Astrocyte (in vitro differentiated cells and primary cell): ENCODE measurements at regions not wholly inside any gene's neighbourhood (a gene's known extent, or its start where the extent isn't known, plus 50 kb on each side); places are given as distances from the start of the nearest gene placed in this dataset.
"Not testable (repeated sequence)": the region's sequence is repeated elsewhere in the genome, so short reads cannot be mapped to it uniquely, and the experiment has no call there.

ENCODE experiments used
- DNase-seq: peaks from one replicate; pipeline ENCODE4 v3.0.0-alpha.2; 2010; ENCODE audit warnings: low read depth
- FAIRE-seq: peaks from 2 replicates; lab custom pipeline; 2011; peaks lifted over from hg19 to GRCh38; lab: Jason Lieb, UNC
- H2AFZ ChIP-seq: 2 replicates; pipeline ENCODE4 v1.6.0; 2012; ENCODE audit warnings: low read depth, low read length, inconsistent platforms
- H3K27ac ChIP-seq: 2 replicates; pipeline ENCODE4 v1.5.1; 2011; ENCODE audit warnings: low read depth, low read length, inconsistent platforms
- H3K27me3 ChIP-seq: 2 replicates; pipeline ENCODE4 v1.6.0; 2011; ENCODE audit warnings: low read length, inconsistent platforms; ENCODE audit not compliant: insufficient read depth
- H3K36me3 ChIP-seq: 2 replicates; pipeline ENCODE4 v1.5.1; 2011; ENCODE audit warnings: low read length, inconsistent platforms; ENCODE audit not compliant: insufficient read depth
- H3K4me1 ChIP-seq: 2 replicates; pipeline ENCODE4 v1.5.1; 2011; ENCODE audit warnings: low read length, inconsistent platforms; ENCODE audit not compliant: insufficient read depth
- H3K4me2 ChIP-seq: 2 replicates; pipeline ENCODE4 v1.6.0; 2012; ENCODE audit warnings: low read length, inconsistent platforms
- H3K4me3 ChIP-seq: 2 replicates; pipeline ENCODE4 v1.5.1; 2011; ENCODE audit warnings: low read depth, mild to moderate bottlenecking, low read length, inconsistent platforms; ENCODE audit not compliant: insufficient read depth
- H3K79me2 ChIP-seq: 2 replicates; pipeline ENCODE4 v1.6.0; 2012; ENCODE audit warnings: mild to moderate bottlenecking, low read length, inconsistent platforms; ENCODE audit not compliant: insufficient read depth
- H3K9ac ChIP-seq: 2 replicates; pipeline ENCODE4 v1.6.0; 2012; ENCODE audit warnings: mild to moderate bottlenecking, low read length, inconsistent platforms
- H3K9me3 ChIP-seq: 2 replicates; pipeline ENCODE4 v1.5.1; 2012; ENCODE audit warnings: low read depth, mild to moderate bottlenecking, low read length, inconsistent platforms; ENCODE audit not compliant: insufficient read depth
- H4K20me1 ChIP-seq: 2 replicates; pipeline ENCODE4 v1.6.0; 2012; ENCODE audit warnings: low read length, inconsistent platforms; ENCODE audit not compliant: insufficient read depth
- H3K27ac Mint-ChIP-seq: one replicate; pipeline ENCODE4 v1.8.0; 2021; ENCODE audit warnings: mild to moderate bottlenecking, mixed read lengths; ENCODE audit not compliant: unreplicated experiment
- H3K27me3 Mint-ChIP-seq: one replicate; pipeline ENCODE4 v1.8.0; 2021; ENCODE audit warnings: low read depth, mixed read lengths; ENCODE audit not compliant: unreplicated experiment
- H3K36me3 Mint-ChIP-seq: one replicate; pipeline ENCODE4 v1.8.0; 2021; ENCODE audit warnings: low read depth, mixed read lengths; ENCODE audit not compliant: unreplicated experiment
- H3K4me1 Mint-ChIP-seq: one replicate; pipeline ENCODE4 v1.8.0; 2021; ENCODE audit warnings: low read depth, mixed read lengths; ENCODE audit not compliant: unreplicated experiment
- H3K4me3 Mint-ChIP-seq: one replicate; pipeline ENCODE4 v1.8.0; 2021; ENCODE audit warnings: mild to moderate bottlenecking, moderate library complexity, mixed read lengths; ENCODE audit not compliant: unreplicated experiment
- H3K9me3 Mint-ChIP-seq: one replicate; pipeline ENCODE4 v1.8.0; 2021; ENCODE audit warnings: mild to moderate bottlenecking, mixed read lengths; ENCODE audit not compliant: unreplicated experiment
- EZH2 ChIP-seq: IDR thresholded peaks from 2 replicates; pipeline ENCODE4 v1.6.1; 2012; ENCODE audit warnings: mild to moderate bottlenecking, low read length, inconsistent platforms; ENCODE audit not compliant: insufficient read depth
- TF ChIP-seq, protein P1 (sequence below): IDR thresholded peaks from 2 replicates; pipeline ENCODE4 v1.5.1; 2011; ENCODE audit warnings: low read depth, mild to moderate bottlenecking, inconsistent platforms, low read length, moderate library complexity; ENCODE audit not compliant: insufficient read depth

DNA sequence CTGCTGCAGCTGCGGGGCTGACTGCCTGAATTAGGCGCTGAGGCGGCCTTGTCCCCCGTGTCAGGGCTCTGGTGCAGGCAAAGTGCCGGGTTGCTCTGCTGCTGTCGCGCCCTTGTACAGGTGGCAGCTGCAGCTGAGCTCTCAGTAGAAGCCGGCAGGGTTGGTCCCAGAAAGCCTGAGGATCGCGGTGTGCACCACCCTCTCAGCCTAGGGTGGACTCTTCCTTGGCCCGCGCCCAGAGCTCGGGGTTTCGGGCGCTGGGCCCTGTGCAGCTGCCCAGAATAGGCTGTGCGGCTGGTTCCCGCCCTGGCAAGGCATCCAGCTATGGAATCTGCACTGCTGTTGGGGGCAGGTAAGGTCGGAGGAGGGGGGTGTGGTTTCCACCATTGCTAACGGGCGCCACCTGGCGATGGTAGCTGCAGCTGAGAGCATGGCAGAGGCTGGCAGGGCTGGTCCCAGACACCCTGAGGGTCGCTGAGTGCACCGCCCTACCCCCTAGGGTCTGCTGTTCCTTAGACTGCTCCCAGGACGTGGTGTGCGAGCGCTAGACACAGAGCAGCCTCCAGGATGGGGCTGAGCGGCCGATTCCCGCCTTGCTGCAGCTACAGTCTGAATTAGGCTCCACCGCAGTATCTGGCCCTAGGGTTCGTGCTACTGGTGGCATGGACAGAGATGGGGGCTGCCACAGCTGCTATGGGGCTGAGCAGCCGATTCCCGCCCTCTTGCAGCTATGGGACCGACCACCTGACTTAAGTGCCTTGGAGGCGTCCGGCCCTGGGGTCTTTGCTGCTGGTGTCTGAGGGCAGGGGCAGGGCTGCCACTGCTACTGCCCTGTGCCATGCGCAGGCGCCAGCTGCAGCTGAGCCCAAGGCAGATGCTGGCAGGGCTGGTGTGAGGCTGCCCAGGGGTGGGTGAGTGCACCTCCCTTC is 145.0 kb downstream of the CCDC74A start:
- not testable (repeated sequence) for H3K27ac Mint-ChIP-seq, H3K36me3 ChIP-seq, H3K4me3 Mint-ChIP-seq, H3K27me3 ChIP-seq, H3K27me3 Mint-ChIP-seq, H3K79me2 ChIP-seq, DNase-seq, H3K36me3 Mint-ChIP-seq, H3K9me3 Mint-ChIP-seq, H3K27ac ChIP-seq, H4K20me1 ChIP-seq, H3K9me3 ChIP-seq, FAIRE-seq
- H3K4me1 Mint-ChIP-seq: peaks cover 16% of the 10 kb centered on the region
- Histone ChIP-seq H3K4me3 (peak overlapping the region; percentile 49), H2AFZ (peak overlapping the region; percentile 80), H3K4me2 (peak overlapping the region; percentile 82), H3K4me1 (peaks cover 16% of the 10 kb centered on the region), H3K9ac (peak overlapping the region; percentile 28)
- TF ChIP-seq, protein P1, sequence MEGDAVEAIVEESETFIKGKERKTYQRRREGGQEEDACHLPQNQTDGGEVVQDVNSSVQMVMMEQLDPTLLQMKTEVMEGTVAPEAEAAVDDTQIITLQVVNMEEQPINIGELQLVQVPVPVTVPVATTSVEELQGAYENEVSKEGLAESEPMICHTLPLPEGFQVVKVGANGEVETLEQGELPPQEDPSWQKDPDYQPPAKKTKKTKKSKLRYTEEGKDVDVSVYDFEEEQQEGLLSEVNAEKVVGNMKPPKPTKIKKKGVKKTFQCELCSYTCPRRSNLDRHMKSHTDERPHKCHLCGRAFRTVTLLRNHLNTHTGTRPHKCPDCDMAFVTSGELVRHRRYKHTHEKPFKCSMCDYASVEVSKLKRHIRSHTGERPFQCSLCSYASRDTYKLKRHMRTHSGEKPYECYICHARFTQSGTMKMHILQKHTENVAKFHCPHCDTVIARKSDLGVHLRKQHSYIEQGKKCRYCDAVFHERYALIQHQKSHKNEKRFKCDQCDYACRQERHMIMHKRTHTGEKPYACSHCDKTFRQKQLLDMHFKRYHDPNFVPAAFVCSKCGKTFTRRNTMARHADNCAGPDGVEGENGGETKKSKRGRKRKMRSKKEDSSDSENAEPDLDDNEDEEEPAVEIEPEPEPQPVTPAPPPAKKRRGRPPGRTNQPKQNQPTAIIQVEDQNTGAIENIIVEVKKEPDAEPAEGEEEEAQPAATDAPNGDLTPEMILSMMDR: peak; percentile 29

DNA sequence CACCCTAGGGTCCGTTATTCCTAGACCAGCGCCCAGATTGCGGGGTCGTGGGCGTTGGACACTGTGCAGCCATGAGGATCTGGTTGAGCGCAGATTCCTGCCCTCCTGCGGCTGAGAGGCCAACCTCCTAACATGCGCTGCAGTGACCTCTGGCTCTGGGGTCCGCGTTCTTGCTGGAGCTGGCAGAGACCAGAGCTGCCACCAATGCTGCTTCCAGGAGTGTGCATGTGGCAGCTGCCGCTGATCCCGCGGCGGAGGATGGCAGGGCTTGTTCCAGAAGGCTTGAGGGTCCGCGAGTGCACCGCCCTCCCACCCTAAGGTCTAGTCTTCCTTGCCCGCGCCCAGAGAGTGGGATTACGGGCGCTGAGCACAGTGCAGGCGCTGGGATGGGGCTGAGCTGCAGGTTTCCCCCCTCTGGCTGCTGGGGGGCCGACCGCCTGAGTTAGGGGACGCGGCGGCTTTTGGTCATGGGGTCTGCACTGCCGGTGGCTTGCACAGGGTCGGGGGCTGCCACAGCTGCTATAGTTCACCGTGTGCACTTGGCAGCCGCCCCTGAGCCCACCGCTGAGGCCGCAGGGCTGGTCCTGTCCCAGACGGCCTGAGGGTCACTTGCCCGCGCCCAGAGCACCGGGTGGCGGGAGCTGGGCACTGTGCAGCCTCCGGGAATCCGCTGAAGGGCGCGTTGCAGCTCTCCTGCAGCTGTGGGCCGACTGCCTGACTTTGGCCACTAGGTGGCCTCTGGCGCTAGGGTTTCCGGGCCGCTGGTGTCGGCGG is 145.9 kb downstream of the CCDC74A start:
- no peak overlapping the region for H3K27ac ChIP-seq
- H3K9ac ChIP-seq: peak overlapping the region; percentile 28
- no peaks in the 10 kb centered on the region for H3K79me2 ChIP-seq
- Mint-ChIP-seq H3K4me3 (peak overlapping the region; percentile 64), H3K4me1 (peaks cover 12% of the 10 kb centered on the region), H3K27me3 (peaks cover 3% of the 10 kb centered on the region), H3K9me3 (peaks cover 3% of the 10 kb centered on the region), H3K36me3 (no peaks in the 10 kb centered on the region), H3K27ac (no peak overlapping the region)
- H2AFZ ChIP-seq: peak overlapping the region; percentile 80
- no peaks in the 10 kb centered on the region for H3K9me3 ChIP-seq
- no peaks in the 10 kb centered on the region for H3K27me3 ChIP-seq
- H3K36me3 ChIP-seq: no peaks in the 10 kb centered on the region
- no peaks in the 10 kb centered on the region for H4K20me1 ChIP-seq
- TF ChIP-seq EZH2: no peak
- TF ChIP-seq, protein P1: peak; percentile 61
- peak overlapping the region; percentile 82 for H3K4me2 ChIP-seq
- FAIRE-seq (no peak), DNase-seq (no peak)
- peak overlapping the region; percentile 49 for H3K4me3 ChIP-seq
- H3K4me1 ChIP-seq: peaks cover 16% of the 10 kb centered on the region
